ENCODE measurements at regions not wholly inside any gene's neighbourhood (a gene's known extent, or its start where the extent isn't known, plus 50 kb on each side); places are given as distances from the start of the nearest gene placed in this dataset.
"Not testable (repeated sequence)": the region's sequence is repeated elsewhere in the genome, so short reads cannot be mapped to it uniquely, and the experiment has no call there.

- no peak for DNase-seq
These were observed 135.5 kb upstream of the CDKN3 start for GRCh38 chr14:54261283-54261682.

- not testable (repeated sequence) for DNase-seq
These were observed 130.2 kb upstream of the CDKN3 start for GRCh38 chr14:54266616-54267015.

GRCh38 chr14:54267172-54267571 lies 129.6 kb upstream of the CDKN3 start:
- no peak for DNase-seq

- no peak for DNase-seq
These were observed 120.6 kb upstream of the CDKN3 start for GRCh38 chr14:54275997-54276725.

- no peak for DNase-seq
These were observed 118.7 kb upstream of the CDKN3 start for GRCh38 chr14:54278087-54278486.

- no peak for DNase-seq
These were observed 118.0 kb upstream of the CDKN3 start for GRCh38 chr14:54278665-54279295.

- DNase-seq = no peak
These were observed 114.0 kb upstream of the CDKN3 start for GRCh38 chr14:54282849-54283248.

- DNase-seq = no peak
These were observed 111.8 kb upstream of the CDKN3 start for GRCh38 chr14:54285030-54285429.

- no peak for DNase-seq
These were observed 105.2 kb upstream of the CDKN3 start for GRCh38 chr14:54291491-54292191.

GRCh38 chr14:54294802-54295201 lies 102.0 kb upstream of the CDKN3 start:
- DNase-seq = no peak

GRCh38 chr14:54299410-54300363 lies 97.1 kb upstream of the CDKN3 start:
- DNase-seq = no peak

- DNase-seq = no peak
These were observed 95.9 kb upstream of the CDKN3 start for GRCh38 chr14:54300881-54301280.

GRCh38 chr14:54301359-54301758 lies 95.4 kb upstream of the CDKN3 start:
- no peak for DNase-seq

- no peak for DNase-seq
These were observed 90.0 kb upstream of the CDKN3 start for GRCh38 chr14:54306806-54307205.

- no peak for DNase-seq
These were observed 87.2 kb upstream of the CDKN3 start for GRCh38 chr14:54309615-54310014.

GRCh38 chr14:54310151-54310850 lies 86.5 kb upstream of the CDKN3 start:
- no peak for DNase-seq

- no peak for DNase-seq
These were observed 86.0 kb upstream of the CDKN3 start for GRCh38 chr14:54310851-54311228.

- no peak for DNase-seq
These were observed 84.5 kb upstream of the CDKN3 start for GRCh38 chr14:54312166-54312801.

GRCh38 chr14:54314365-54315104 lies 82.3 kb upstream of the CDKN3 start:
- DNase-seq = no peak

- DNase-seq = no peak
These were observed 80.2 kb upstream of the CDKN3 start for GRCh38 chr14:54316652-54317051.

GRCh38 chr14:54317391-54317790 lies 79.4 kb upstream of the CDKN3 start:
- DNase-seq = no peak
